Lower leg skin (tissue), 4 donors: ENCODE measurements at regions not wholly inside any gene's neighbourhood (a gene's known extent, or its start where the extent isn't known, plus 50 kb on each side); places are given as distances from the start of the nearest gene placed in this dataset.
"Not testable (repeated sequence)": the region's sequence is repeated elsewhere in the genome, so short reads cannot be mapped to it uniquely, and the experiment has no call there.

ENCODE experiments used
- DNase-seq, 2 donors: peaks; one replicate each; pipeline ENCODE4 v3.0.0-alpha.2; 2019; ENCODE audit warnings: low spot score in 2 of 2
- H3K4me3 ChIP-seq: fragments of 200-600 bp; sonication (generic); 2 replicates; pipeline ENCODE4 v1.5.1; 2017; ENCODE audit warnings: mild to moderate bottlenecking, low read depth; ENCODE audit not compliant: poor library complexity, severe bottlenecking
- POLR2A ChIP-seq, 2 donors: fragments of 450-650 bp; IDR thresholded peaks; one replicate each; pipeline ENCODE4 v1.6.1; 2016 to 2017; ENCODE audit warnings: antibody characterized with exemption in 2 of 2, mild to moderate bottlenecking in 1 of 2, moderate library complexity in 1 of 2
- WGBS, 2 donors: methylation state at CpG; one replicate each; pipeline ENCODE4 v1.1.5; 2018; 5-methylcytosine and 5-hydroxymethylcytosine counted together
- intact Hi-C: fragments of 100-400 bp; cut with DNase I; formaldehyde crosslinking; loops from one replicate; pipeline ENCODE4 v1.15.0; 2023; ENCODE audit warnings: low total_unique reads
- TF ChIP-seq, protein P1 (sequence below), 3 donors: fragments of 450-650 bp; IDR thresholded peaks; one replicate each; pipeline ENCODE4 v1.5.1; 2016; ENCODE audit warnings: antibody characterized with exemption in 3 of 3, mild to moderate bottlenecking in 3 of 3, moderate library complexity in 2 of 3

DNA sequence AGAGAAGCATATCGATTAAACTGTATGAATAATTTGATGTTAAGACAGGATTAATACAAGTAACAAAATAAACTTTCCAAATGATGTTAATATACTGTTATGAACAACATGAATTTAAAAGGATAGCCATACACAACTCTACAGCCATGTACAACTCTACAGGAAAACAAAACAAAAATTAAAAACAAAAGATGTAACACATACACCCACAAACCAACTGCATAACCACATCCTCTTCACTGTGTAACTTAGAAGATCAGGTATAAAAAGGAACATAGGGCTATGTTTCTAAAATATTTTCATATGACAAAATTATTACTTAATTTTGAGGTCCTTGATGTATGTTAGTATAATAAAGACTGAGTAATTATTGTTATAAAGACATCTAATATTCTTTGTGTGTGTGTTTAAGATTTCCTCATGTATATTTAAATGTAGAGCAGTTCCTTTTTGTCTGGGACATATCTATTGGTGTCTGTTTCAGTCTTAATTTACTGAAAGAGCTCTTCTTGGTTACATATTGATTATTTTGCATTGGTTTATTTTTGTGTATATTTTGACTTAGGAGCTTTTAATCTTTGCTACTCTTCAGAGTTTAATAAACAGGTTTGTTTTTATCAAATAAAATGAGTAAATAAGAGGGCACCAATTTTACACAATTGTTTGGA lies 966.8 kb upstream of the CTNND2 start:
- H3K4me3 ChIP-seq, result no peak overlapping the region
- no peak for DNase-seq
- TF ChIP-seq, protein P1, sequence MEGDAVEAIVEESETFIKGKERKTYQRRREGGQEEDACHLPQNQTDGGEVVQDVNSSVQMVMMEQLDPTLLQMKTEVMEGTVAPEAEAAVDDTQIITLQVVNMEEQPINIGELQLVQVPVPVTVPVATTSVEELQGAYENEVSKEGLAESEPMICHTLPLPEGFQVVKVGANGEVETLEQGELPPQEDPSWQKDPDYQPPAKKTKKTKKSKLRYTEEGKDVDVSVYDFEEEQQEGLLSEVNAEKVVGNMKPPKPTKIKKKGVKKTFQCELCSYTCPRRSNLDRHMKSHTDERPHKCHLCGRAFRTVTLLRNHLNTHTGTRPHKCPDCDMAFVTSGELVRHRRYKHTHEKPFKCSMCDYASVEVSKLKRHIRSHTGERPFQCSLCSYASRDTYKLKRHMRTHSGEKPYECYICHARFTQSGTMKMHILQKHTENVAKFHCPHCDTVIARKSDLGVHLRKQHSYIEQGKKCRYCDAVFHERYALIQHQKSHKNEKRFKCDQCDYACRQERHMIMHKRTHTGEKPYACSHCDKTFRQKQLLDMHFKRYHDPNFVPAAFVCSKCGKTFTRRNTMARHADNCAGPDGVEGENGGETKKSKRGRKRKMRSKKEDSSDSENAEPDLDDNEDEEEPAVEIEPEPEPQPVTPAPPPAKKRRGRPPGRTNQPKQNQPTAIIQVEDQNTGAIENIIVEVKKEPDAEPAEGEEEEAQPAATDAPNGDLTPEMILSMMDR (IDR thresholded peaks at IDR 0.05), result no peak
- WGBS, 2 donors, result 32 to 40% methylated on average over 1 of the region's 1 CpG
- intact Hi-C loops, result no loop called here

DNA sequence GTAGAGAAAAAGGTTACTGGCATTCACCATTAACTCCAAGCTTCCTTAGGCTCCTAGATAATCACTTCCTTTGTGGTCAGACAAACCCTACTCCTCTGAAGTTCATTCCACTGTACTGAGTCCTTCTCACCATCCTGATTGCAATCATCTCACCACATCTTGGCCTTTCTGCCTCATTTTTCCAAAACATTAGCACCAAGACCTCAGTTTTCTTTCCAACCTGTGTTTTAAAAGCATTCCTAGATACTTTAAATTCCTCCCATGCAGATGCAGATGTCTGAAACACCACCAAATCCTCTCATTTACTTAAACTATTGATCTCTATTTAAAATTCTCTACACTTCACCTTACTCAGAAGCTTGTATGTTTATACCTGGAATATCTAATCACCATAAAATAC lies 961.3 kb upstream of the CTNND2 start:
- H3K4me3 ChIP-seq, result no peak overlapping the region
- intact Hi-C loops, result no loop called here
- DNase-seq, result no peak
- TF ChIP-seq, protein P1 (IDR thresholded peaks at IDR 0.05), result no peak
- no peak for TF ChIP-seq POLR2A (IDR thresholded peaks at IDR 0.05)

DNA sequence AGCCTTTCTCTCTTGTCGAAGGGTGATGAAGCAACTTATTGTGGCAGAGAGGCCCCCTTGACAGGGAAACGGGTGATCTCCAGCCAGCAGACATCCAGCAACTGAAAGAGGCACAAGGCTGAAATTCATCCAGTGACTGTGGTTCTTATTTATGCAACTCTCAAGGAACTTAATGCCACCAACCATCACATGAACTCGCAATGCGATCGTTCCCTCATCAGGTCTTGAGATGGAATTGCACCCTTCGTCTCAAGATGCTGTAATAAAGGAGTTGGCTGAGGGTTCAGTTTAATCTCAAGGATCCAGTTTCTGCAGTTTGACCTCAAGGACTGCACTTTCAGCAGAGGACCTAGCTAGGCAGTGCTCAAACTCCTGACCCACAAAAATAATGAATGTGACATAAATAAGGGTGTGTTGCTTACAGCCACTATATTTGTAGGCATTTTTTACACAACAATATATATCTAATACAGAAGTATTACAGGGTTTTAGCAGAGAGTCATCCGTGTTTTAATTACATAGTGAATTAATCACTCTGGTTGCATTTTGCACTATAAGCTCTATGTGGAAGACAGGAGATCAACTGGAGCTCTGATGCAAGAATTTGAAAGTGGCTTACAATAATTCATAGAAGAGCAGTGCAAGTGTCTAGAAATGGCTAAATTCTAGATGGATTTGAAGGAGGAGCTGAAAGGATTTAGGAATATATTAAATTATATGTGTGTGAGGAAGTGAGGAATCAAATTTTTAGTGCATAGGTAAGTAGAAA lies 957.8 kb upstream of the CTNND2 start:
- WGBS, 2 donors, result 74 to 77% methylated on average over 7 of the region's 7 CpGs

DNA sequence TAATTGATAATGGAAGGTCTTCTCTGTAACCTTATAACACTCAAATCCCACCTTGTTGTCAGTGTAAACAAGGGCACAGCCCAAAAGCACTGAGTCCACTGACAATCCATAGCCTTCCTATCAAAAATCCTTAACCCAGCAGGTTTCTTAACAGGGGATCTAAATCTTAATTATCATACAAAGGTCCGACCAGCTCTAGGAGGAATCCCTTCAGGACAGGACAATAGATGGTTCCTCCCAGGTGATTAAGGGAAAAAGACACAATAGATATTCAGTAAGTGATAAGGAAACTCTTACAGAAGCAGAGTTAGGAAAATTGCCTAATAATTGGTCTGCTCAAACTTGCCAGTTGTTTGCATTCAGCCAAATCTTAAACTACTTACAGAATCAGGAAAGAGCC lies 951.9 kb upstream of the CTNND2 start:
- H3K4me3 ChIP-seq, intact Hi-C loops, DNase-seq: not testable (repeated sequence)
- WGBS, 2 donors, result 33 to 37% methylated on average over 1 of the region's 1 CpG

More for the DNA sequence above, 957.8 kb upstream of the CTNND2 start:
- intact Hi-C loops, result no loop called here
- TF ChIP-seq POLR2A (IDR thresholded peaks at IDR 0.05), result no peak
- TF ChIP-seq, protein P1 (IDR thresholded peaks at IDR 0.05), result no peak
- H3K4me3 ChIP-seq, result no peak overlapping the region
- DNase-seq, result no peak

DNA sequence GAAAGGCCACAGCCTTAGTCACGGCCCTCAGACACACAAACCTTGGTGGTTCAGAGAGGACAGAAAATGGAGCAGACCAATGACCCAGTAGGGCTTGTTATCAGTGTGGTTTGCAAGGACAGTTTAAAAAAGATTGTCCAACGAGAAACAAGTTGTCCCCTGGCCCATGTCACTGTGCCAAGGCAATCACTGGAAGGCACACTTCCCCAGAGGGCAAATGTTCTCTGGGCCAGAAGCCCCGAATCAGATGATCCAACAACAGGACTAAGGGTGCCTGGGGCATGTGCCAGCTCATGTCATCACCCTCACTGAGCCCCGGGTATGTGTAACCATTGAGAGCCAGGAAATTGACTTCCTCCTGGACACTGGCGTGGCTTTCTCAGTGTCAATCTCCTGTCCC lies 950.1 kb upstream of the CTNND2 start:
- no peak for DNase-seq
- no peak overlapping the region for H3K4me3 ChIP-seq
- no peak for TF ChIP-seq POLR2A (IDR thresholded peaks at IDR 0.05)
- TF ChIP-seq, protein P1 (IDR thresholded peaks at IDR 0.05), result no peak
- intact Hi-C loops, result no loop called here
- WGBS, 2 donors, result 60 to 62% methylated on average over 5 of the region's 5 CpGs

DNA sequence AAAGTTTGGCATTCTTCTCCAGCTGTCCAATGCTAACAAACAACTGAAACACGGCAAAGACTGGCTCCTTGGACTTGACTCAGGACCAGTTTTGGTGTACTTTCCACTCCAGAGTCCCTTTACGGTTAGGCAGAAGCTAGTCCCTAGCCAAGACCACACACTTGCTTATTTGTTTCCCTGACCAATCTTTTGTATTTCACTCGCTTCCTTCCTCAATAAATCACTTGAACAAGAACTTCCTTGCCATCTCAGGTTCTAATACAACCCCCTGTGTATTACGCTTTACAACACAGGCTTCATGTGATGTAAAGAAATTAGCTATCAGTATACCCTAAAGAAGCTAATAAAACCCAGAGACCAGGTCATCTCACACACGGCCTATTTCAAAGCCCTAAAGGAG lies 947.5 kb upstream of the CTNND2 start:
- intact Hi-C loops, result no loop called here
- DNase-seq, result no peak

More for the DNA sequence above, 947.5 kb upstream of the CTNND2 start:
- 61 to 66% methylated on average over 5 of the region's 5 CpGs for WGBS, 2 donors
- H3K4me3 ChIP-seq, result no peak overlapping the region
- TF ChIP-seq, protein P1 (IDR thresholded peaks at IDR 0.05), result no peak
- TF ChIP-seq POLR2A (IDR thresholded peaks at IDR 0.05), result no peak
